HG02588 (cell line): ENCODE measurements at regions not wholly inside any gene's neighbourhood (a gene's known extent, or its start where the extent isn't known, plus 50 kb on each side); places are given as distances from the start of the nearest gene placed in this dataset.

Experiments
- ATAC-seq: cut with Tn5 transposase; IDR thresholded peaks from one replicate; pipeline ENCODE4 v1.9.1; 2021; ENCODE audit warnings: mild to moderate bottlenecking, moderate library complexity; ENCODE audit not compliant: unreplicated experiment

GRCh38 chr3:147843331-147843730, 434.2 kb downstream of the ZIC1 start:
- no peak for ATAC-seq

GRCh38 chr3:147846293-147846692, 437.1 kb downstream of the ZIC1 start:
- ATAC-seq, result no peak

GRCh38 chr3:147846854-147847478, 437.8 kb downstream of the ZIC1 start:
- ATAC-seq, result no peak

GRCh38 chr3:147851062-147851461, 441.9 kb downstream of the ZIC1 start:
- no peak for ATAC-seq

- no peak for ATAC-seq
Measured at GRCh38 chr3:147854542-147854941, 445.4 kb downstream of the ZIC1 start.

GRCh38 chr3:147864754-147865354, 455.7 kb downstream of the ZIC1 start:
- ATAC-seq, result no peak

- ATAC-seq, result no peak
Measured at GRCh38 chr3:147866561-147866960, 457.4 kb downstream of the ZIC1 start.

- ATAC-seq, result no peak
Measured at GRCh38 chr3:147872568-147872967, 463.4 kb downstream of the ZIC1 start.

- no peak for ATAC-seq
Measured at GRCh38 chr3:147875498-147875897, 466.3 kb downstream of the ZIC1 start.

GRCh38 chr3:147881933-147882332, 472.8 kb downstream of the ZIC1 start:
- ATAC-seq, result no peak

GRCh38 chr3:147886879-147887278, 477.7 kb downstream of the ZIC1 start:
- no peak for ATAC-seq

GRCh38 chr3:147887797-147888196, 478.6 kb downstream of the ZIC1 start:
- ATAC-seq, result no peak

GRCh38 chr3:147890114-147890513, 480.9 kb downstream of the ZIC1 start:
- peak; percentile 89 for ATAC-seq

- no peak for ATAC-seq
Measured at GRCh38 chr3:147895509-147895908, 486.3 kb downstream of the ZIC1 start.

- no peak for ATAC-seq
Measured at GRCh38 chr3:147900851-147901250, 491.7 kb downstream of the ZIC1 start.

- ATAC-seq, result no peak
Measured at GRCh38 chr3:147903026-147903425, 493.9 kb downstream of the ZIC1 start.

GRCh38 chr3:147904421-147904820, 495.3 kb downstream of the ZIC1 start:
- ATAC-seq, result no peak

- peak; percentile 58 for ATAC-seq
Measured at GRCh38 chr3:147906285-147906684, 497.1 kb downstream of the ZIC1 start.

- no peak for ATAC-seq
Measured at GRCh38 chr3:147914532-147914931, 505.4 kb downstream of the ZIC1 start.

GRCh38 chr3:147915057-147915456, 505.9 kb downstream of the ZIC1 start:
- no peak for ATAC-seq

- ATAC-seq, result no peak
Measured at GRCh38 chr3:147919496-147919895, 510.3 kb downstream of the ZIC1 start.

- no peak for ATAC-seq
Measured at GRCh38 chr3:147921051-147921450, 511.9 kb downstream of the ZIC1 start.

- no peak for ATAC-seq
Measured at GRCh38 chr3:147924755-147925154, 515.6 kb downstream of the ZIC1 start.
